Suprapubic skin (tissue), 4 donors: ENCODE measurements at regions not wholly inside any gene's neighbourhood (a gene's known extent, or its start where the extent isn't known, plus 50 kb on each side); places are given as distances from the start of the nearest gene placed in this dataset.

Experiments
- DNase-seq, 2 donors: peaks; one replicate each; pipeline ENCODE4 v3.0.0-alpha.2; 2019; ENCODE audit warnings: low spot score in 2 of 2
- H3K27ac ChIP-seq: fragments of 200-600 bp; sonication (generic); one replicate; pipeline ENCODE4 v1.5.1; 2019
- H3K27me3 ChIP-seq: fragments of 200-600 bp; sonication (generic); one replicate; pipeline ENCODE4 v1.5.1; 2019
- H3K36me3 ChIP-seq: fragments of 200-600 bp; sonication (generic); one replicate; pipeline ENCODE4 v1.5.1; 2019
- H3K4me1 ChIP-seq: fragments of 200-600 bp; sonication (generic); one replicate; pipeline ENCODE4 v1.5.1; 2019
- H3K4me3 ChIP-seq: fragments of 200-600 bp; sonication (generic); one replicate; pipeline ENCODE4 v1.5.1; 2019; ENCODE audit warnings: mild to moderate bottlenecking
- H3K9me3 ChIP-seq: fragments of 200-600 bp; sonication (generic); one replicate; pipeline ENCODE4 v1.5.1; 2019
- EP300 ChIP-seq: sonication (generic); formaldehyde crosslinking; IDR thresholded peaks from one replicate; pipeline ENCODE4 v1.6.1; 2017; ENCODE audit warnings: antibody characterized with exemption
- POLR2A ChIP-seq, 2 donors: fragments of 450-650 bp; IDR thresholded peaks; one replicate each; pipeline ENCODE4 v1.6.1; 2017; ENCODE audit warnings: antibody characterized with exemption in 2 of 2, mild to moderate bottlenecking in 2 of 2, moderate library complexity in 2 of 2
- POLR2AphosphoS5 ChIP-seq, 3 donors: sonication (generic); formaldehyde crosslinking; IDR thresholded peaks; one replicate each; pipeline ENCODE4 v1.6.1; 2017; ENCODE audit warnings: antibody characterized with exemption in 3 of 3
- WGBS: methylation state at CpG from one replicate; pipeline ENCODE4 v1.1.5; 2018; 5-methylcytosine and 5-hydroxymethylcytosine counted together
- TF ChIP-seq, protein P1 (sequence below), 2 donors: fragments of 200-600 bp in 1 of 2; fragments of 450-650 bp in 1 of 2; sonication (generic) in 1 of 2; IDR thresholded peaks; one replicate each; pipeline ENCODE4 v1.5.1; 2016 to 2019; ENCODE audit warnings: antibody characterized with exemption in 2 of 2, mild to moderate bottlenecking in 1 of 2, moderate library complexity in 1 of 2

GRCh38 chr12:87812681-87813080 lies 216.5 kb downstream of the C12orf50 start:
- Histone ChIP-seq H3K4me1 (no peaks in the 10 kb centered on the region), H3K4me3 (no peak overlapping the region), H3K36me3 (no peaks in the 10 kb centered on the region), H3K27ac (no peak overlapping the region), H3K9me3 (no peaks in the 10 kb centered on the region), H3K27me3 (no peaks in the 10 kb centered on the region)
- WGBS: 84% methylated on average over 2 of the region's 2 CpGs
- no peak for DNase-seq
- TF ChIP-seq EP300: no peak
- TF ChIP-seq POLR2AphosphoS5 (IDR thresholded peaks at IDR 0.05): no peak
- TF ChIP-seq POLR2A (IDR thresholded peaks at IDR 0.05): no peak
- TF ChIP-seq, protein P1, sequence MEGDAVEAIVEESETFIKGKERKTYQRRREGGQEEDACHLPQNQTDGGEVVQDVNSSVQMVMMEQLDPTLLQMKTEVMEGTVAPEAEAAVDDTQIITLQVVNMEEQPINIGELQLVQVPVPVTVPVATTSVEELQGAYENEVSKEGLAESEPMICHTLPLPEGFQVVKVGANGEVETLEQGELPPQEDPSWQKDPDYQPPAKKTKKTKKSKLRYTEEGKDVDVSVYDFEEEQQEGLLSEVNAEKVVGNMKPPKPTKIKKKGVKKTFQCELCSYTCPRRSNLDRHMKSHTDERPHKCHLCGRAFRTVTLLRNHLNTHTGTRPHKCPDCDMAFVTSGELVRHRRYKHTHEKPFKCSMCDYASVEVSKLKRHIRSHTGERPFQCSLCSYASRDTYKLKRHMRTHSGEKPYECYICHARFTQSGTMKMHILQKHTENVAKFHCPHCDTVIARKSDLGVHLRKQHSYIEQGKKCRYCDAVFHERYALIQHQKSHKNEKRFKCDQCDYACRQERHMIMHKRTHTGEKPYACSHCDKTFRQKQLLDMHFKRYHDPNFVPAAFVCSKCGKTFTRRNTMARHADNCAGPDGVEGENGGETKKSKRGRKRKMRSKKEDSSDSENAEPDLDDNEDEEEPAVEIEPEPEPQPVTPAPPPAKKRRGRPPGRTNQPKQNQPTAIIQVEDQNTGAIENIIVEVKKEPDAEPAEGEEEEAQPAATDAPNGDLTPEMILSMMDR (IDR thresholded peaks at IDR 0.05): no peak

- no peak for DNase-seq
- Histone ChIP-seq H3K4me3 (no peak overlapping the region), H3K4me1 (no peaks in the 10 kb centered on the region), H3K36me3 (no peaks in the 10 kb centered on the region), H3K27ac (no peak overlapping the region), H3K27me3 (no peaks in the 10 kb centered on the region), H3K9me3 (no peaks in the 10 kb centered on the region)
- TF ChIP-seq POLR2A (IDR thresholded peaks at IDR 0.05) (no peak), EP300 (no peak)
- TF ChIP-seq, protein P1 (IDR thresholded peaks at IDR 0.05): no peak
- no CpG with 5 or more reads among the region's 1 CpG for WGBS
Measured at GRCh38 chr12:87812030-87812429, 217.2 kb downstream of the C12orf50 start.

DNA sequence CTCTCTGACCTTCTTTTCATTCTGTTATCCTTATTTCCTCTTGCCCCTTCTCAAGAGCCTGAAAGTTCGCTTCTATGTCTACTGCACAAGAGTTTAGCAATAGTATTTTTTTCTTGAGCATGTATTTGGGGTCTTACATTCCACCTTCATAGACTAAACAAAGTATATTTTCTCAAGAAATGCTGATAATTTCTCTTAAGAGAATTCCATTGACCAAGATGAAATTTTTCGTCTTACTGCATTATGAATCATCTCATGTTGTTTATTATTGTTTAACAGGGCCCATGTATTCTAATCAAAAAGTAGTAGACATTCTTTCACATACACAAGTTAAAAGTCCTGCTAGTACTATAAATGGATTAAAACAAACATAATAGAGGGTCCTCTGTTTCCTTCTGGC lies 219.3 kb downstream of the C12orf50 start:
- TF ChIP-seq EP300: no peak
- TF ChIP-seq, protein P1 (IDR thresholded peaks at IDR 0.05): no peak
- Histone ChIP-seq H3K4me1 (peaks cover 3% of the 10 kb centered on the region), H3K27me3 (no peaks in the 10 kb centered on the region), H3K9me3 (no peaks in the 10 kb centered on the region), H3K27ac (no peak overlapping the region), H3K36me3 (no peaks in the 10 kb centered on the region), H3K4me3 (no peak overlapping the region)
- WGBS: 81% methylated on average over 2 of the region's 2 CpGs
- no peak for DNase-seq

- no peak overlapping the region for H3K4me3 ChIP-seq
- WGBS: 57% methylated on average over 1 of the region's 1 CpG
- H3K36me3 ChIP-seq: no peaks in the 10 kb centered on the region
- no peaks in the 10 kb centered on the region for H3K27me3 ChIP-seq
- no peak for TF ChIP-seq EP300
- TF ChIP-seq, protein P1 (IDR thresholded peaks at IDR 0.05): no peak
- no peak for TF ChIP-seq POLR2AphosphoS5 (IDR thresholded peaks at IDR 0.05)
- TF ChIP-seq POLR2A (IDR thresholded peaks at IDR 0.05): no peak
- no peak overlapping the region for H3K27ac ChIP-seq
- no peaks in the 10 kb centered on the region for H3K9me3 ChIP-seq
- no peak for DNase-seq
- H3K4me1 ChIP-seq: peaks cover 3% of the 10 kb centered on the region
Measured at GRCh38 chr12:87807086-87807485, 222.1 kb downstream of the C12orf50 start.

GRCh38 chr12:87806310-87806709 lies 222.9 kb downstream of the C12orf50 start:
- no peaks in the 10 kb centered on the region for H3K27me3 ChIP-seq
- TF ChIP-seq, protein P1 (IDR thresholded peaks at IDR 0.05): no peak
- no peak for TF ChIP-seq POLR2AphosphoS5 (IDR thresholded peaks at IDR 0.05)
- TF ChIP-seq POLR2A (IDR thresholded peaks at IDR 0.05): no peak
- no peak for TF ChIP-seq EP300
- no peaks in the 10 kb centered on the region for H3K9me3 ChIP-seq
- no peak for DNase-seq
- WGBS: 33% methylated on average over 4 of the region's 4 CpGs
- no peak overlapping the region for H3K27ac ChIP-seq
- no peaks in the 10 kb centered on the region for H3K36me3 ChIP-seq
- no peak overlapping the region for H3K4me3 ChIP-seq
- H3K4me1 ChIP-seq: peaks cover 6% of the 10 kb centered on the region
